Iris pigment epithelial cell (primary cell): ENCODE measurements at regions not wholly inside any gene's neighbourhood (a gene's known extent, or its start where the extent isn't known, plus 50 kb on each side); places are given as distances from the start of the nearest gene placed in this dataset.
A peak's percentile ranks its signal among the peaks of the same experiment; 100 is the strongest.

Experiments used
- DNase-seq: peaks from one replicate; pipeline ENCODE4 v3.0.0-alpha.2; 2011; ENCODE audit warnings: low read depth

GRCh38 chr2:221346411-221346810, 225.7 kb downstream of the EPHA4 start:
- DNase-seq, result no peak

DNA sequence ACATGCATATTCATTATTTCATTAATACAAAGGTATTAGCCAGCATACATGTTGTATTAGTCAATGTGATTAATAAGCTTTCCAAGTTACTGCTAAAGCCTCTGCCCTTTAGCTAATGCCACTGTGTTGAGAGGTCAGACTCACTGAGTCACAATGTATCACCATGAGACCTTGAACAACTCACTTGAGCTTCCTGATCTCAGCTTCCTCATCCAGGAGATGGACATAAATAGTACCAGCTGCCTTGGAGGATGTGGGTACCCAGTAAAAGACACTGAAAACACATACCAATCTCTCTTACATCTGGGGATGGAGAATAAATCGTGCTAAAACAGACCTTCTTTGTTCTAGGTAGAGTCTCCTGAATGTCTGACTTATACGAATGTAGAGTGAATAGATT, 224.6 kb downstream of the EPHA4 start:
- DNase-seq, result peak; percentile 28

- DNase-seq, result peak; percentile 53
Observed at GRCh38 chr2:221350616-221351015, 221.5 kb downstream of the EPHA4 start.

DNA sequence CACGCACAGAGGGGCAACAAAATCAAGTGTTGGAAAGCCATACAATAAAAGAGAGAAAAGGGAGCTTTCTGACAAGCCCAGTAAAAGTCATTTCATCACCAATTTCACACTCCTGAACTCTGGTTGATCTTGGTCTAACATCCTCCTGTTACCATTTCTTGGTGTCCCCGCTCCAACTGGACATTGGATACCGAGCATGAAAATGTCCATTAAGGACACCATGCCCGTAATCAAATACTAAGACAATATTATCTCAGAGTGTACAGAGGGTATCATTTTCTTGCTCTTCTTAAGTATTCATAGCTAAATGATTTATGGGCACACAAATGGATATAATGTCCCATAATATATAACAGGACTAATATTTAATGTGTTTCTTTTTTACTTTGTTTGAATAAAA, 218.9 kb downstream of the EPHA4 start:
- no peak for DNase-seq

- DNase-seq, result no peak
Observed at GRCh38 chr2:221360312-221360711, 211.8 kb downstream of the EPHA4 start.

GRCh38 chr2:221360742-221361141, 211.4 kb downstream of the EPHA4 start:
- DNase-seq, result no peak

- no peak for DNase-seq
Observed at GRCh38 chr2:221361633-221362032, 210.5 kb downstream of the EPHA4 start.

- no peak for DNase-seq
Observed at GRCh38 chr2:221364672-221365071, 207.4 kb downstream of the EPHA4 start.
